B cell (primary cell): ENCODE measurements at regions not wholly inside any gene's neighbourhood (a gene's known extent, or its start where the extent isn't known, plus 50 kb on each side); places are given as distances from the start of the nearest gene placed in this dataset.

ENCODE experiments used
- ATAC-seq: fragments of 200-7000 bp; cut with Tn5 transposase; one replicate; pipeline ENCODE4 v1.10.0; 2021; ENCODE audit warnings: low read depth, mild to moderate bottlenecking, moderate number of reproducible peaks, moderate library complexity
- CTCF ChIA-PET: fragments of 350-600 bp; sonication (Branson Sonifier 250); formaldehyde crosslinking; loops from one replicate; lab custom pipeline; 2021; ENCODE audit warnings: antibody characterized with exemption, inconsistent platforms; lab: Charles Lee
- POLR2A ChIA-PET: fragments of 350-600 bp; sonication (Branson Sonifier 250); formaldehyde crosslinking; loops from one replicate; lab custom pipeline; 2021; ENCODE audit warnings: antibody characterized with exemption; lab: Charles Lee
- DNase-seq: peaks from one replicate; pipeline ENCODE4 v3.0.0; 2013
- H2AFZ ChIP-seq: 2 replicates; pipeline ENCODE4 v1.6.1; 2012; ENCODE audit warnings: mild to moderate bottlenecking, low read depth, low read length; ENCODE audit not compliant: insufficient read depth, poor library complexity, severe bottlenecking
- H3K27ac ChIP-seq, 2 donors: 1 replicate in 1 of 2; 2 replicates in 1 of 2; pipeline ENCODE4 v1.5.1; 2012 to 2013; ENCODE audit warnings: low read length in 2 of 2, mild to moderate bottlenecking in 2 of 2, moderate library complexity in 1 of 2
- H3K27me3 ChIP-seq, 4 experiments: fragments of 200-600 bp in 1 of 4; sonication (generic) in 1 of 4; replicated peaks in 1 of 4; 1 replicate in 2 of 4; 2 replicates in 2 of 4; pipeline versions ENCODE4 v1.6.1 to v1.7.0; 2013 to 2016; ENCODE audit warnings: low read length in 3 of 4, mild to moderate bottlenecking in 2 of 4, mixed read lengths in 1 of 4, moderate library complexity in 1 of 4; ENCODE audit not compliant: insufficient read depth in 4 of 4, control insufficient read depth in 3 of 4; ENCODE audit errors: control extremely low read depth in 1 of 4
- H3K36me3 ChIP-seq, 2 experiments: replicated peaks in 1 of 2; 1 replicate in 1 of 2; 2 replicates in 1 of 2; pipeline versions ENCODE4 v1.6.1 to v1.7.1; 2013; ENCODE audit warnings: low read length in 1 of 2; ENCODE audit not compliant: insufficient read depth in 2 of 2, control insufficient read depth in 1 of 2; ENCODE audit errors: control extremely low read depth in 1 of 2, extremely low read depth in 1 of 2
- H3K4me1 ChIP-seq, 2 donors: fragments of 200-600 bp in 1 of 2; sonication (generic) in 1 of 2; 1 replicate in 1 of 2; 2 replicates in 1 of 2; pipeline versions ENCODE4 v1.5.1 to v1.6.1; 2013 to 2017; ENCODE audit warnings: low read length in 2 of 2; ENCODE audit not compliant: control insufficient read depth in 2 of 2, insufficient read depth in 2 of 2
- H3K4me2 ChIP-seq: replicated peaks from 2 replicates; pipeline ENCODE3; 2012; ENCODE audit warnings: mild to moderate bottlenecking, low read depth, low read length; ENCODE audit not compliant: poor library complexity, severe bottlenecking
- H3K4me3 ChIP-seq, 5 experiments: fragments of 200-600 bp in 1 of 5; sonication (generic) in 1 of 5; 1 replicate in 3 of 5; 2 replicates in 2 of 5; pipeline versions ENCODE4 v1.5.1 to v1.7.0; 2011 to 2016; ENCODE audit warnings: low read length in 4 of 5, mild to moderate bottlenecking in 4 of 5, low read depth in 2 of 5, control low read depth in 1 of 5, moderate library complexity in 1 of 5; ENCODE audit not compliant: insufficient read depth in 1 of 5; ENCODE audit errors: control extremely low read depth in 1 of 5, extremely low read depth in 1 of 5
- H3K79me2 ChIP-seq: fragments of 200-600 bp; sonication (generic); one replicate; pipeline ENCODE4 v1.6.0; 2016; ENCODE audit warnings: low read length; ENCODE audit not compliant: control insufficient read depth, insufficient read depth
- H3K9ac ChIP-seq: fragments of 200-600 bp; sonication (generic); 2 replicates; pipeline ENCODE4 v1.6.1; 2017; ENCODE audit warnings: mild to moderate bottlenecking, low read length, moderate library complexity
- H3K9me3 ChIP-seq, 3 donors: one replicate each; pipeline versions ENCODE4 v1.6.1 to v1.7.1; 2013; ENCODE audit warnings: low read length in 2 of 3; ENCODE audit not compliant: control insufficient read depth in 2 of 3, insufficient read depth in 1 of 3; ENCODE audit errors: control extremely low read depth in 1 of 3
- H4K20me1 ChIP-seq: 2 replicates; pipeline ENCODE4 v1.6.0; 2012; ENCODE audit warnings: mild to moderate bottlenecking, low read length; ENCODE audit not compliant: insufficient read depth, control insufficient read depth, poor library complexity, severe bottlenecking
- H3K27ac Mint-ChIP-seq: one replicate; pipeline ENCODE4 v1.8.0; 2021; ENCODE audit warnings: mixed read lengths
- H3K27me3 Mint-ChIP-seq: one replicate; pipeline ENCODE4 v1.8.0; 2021; ENCODE audit warnings: mixed read lengths
- H3K4me1 Mint-ChIP-seq: one replicate; pipeline ENCODE4 v1.8.0; 2021; ENCODE audit warnings: mixed read lengths
- H3K4me3 Mint-ChIP-seq: one replicate; pipeline ENCODE4 v1.8.0; 2021; ENCODE audit warnings: mixed read lengths
- H3K9me3 Mint-ChIP-seq: one replicate; pipeline ENCODE4 v1.8.0; 2022; ENCODE audit warnings: mixed read lengths; ENCODE audit not compliant: insufficient read depth
- CTCF ChIP-seq: fragments of 200-600 bp; IDR thresholded peaks from one replicate; pipeline ENCODE4 v1.8.0; 2022; ENCODE audit warnings: antibody characterized with exemption, mild to moderate bottlenecking
- EZH2 ChIP-seq: IDR thresholded peaks from 2 replicates; pipeline ENCODE4 v1.6.1; 2012; ENCODE audit warnings: borderline replicate concordance, low read depth, mild to moderate bottlenecking, moderate library complexity, low read length; ENCODE audit not compliant: insufficient read depth, poor library complexity, severe bottlenecking
- WGBS: methylation state at CpG from one replicate; pipeline ENCODE4 v1.1.5; 2013; ENCODE audit warnings: missing lambda C conversion rate; ENCODE audit not compliant: insufficient coverage; 5-methylcytosine and 5-hydroxymethylcytosine counted together
- intact Hi-C: fragments of 100-400 bp; cut with micrococcal nuclease; formaldehyde crosslinking; loops from one replicate; pipeline ENCODE4 v1.10.0; 2022

DNA sequence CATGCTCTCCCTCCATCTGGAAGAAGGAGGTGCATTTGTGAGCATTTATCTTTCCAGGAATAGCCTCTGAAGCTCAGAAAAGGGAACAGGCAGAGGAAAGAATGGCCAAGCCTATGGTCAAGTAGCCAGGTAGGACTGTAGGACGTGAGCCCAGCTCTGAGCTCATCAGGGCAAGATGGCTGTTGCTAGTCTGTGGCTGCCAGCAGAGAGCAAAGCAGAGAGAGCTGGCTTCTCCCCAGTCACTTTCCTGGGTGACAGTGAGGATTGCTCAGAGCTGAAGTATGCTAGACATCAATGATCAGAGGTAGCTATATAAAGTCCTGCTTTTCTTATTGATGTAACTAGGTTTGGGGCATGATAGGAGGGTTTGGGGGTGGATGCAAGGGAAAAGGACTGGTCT lies 146.1 kb upstream of the SLC24A5 start:
- H3K27ac ChIP-seq, result no peak overlapping the region
- H3K4me3 ChIP-seq, result no peak overlapping the region
- 55% methylated on average over 1 of the region's 1 CpG for WGBS
- intact Hi-C loops, result no loop called here
- no peaks in the 10 kb centered on the region for H3K27me3 ChIP-seq
- ChIA-PET POLR2A (no interaction called here), CTCF (no interaction called here)
- H3K27me3 Mint-ChIP-seq, result peaks cover 13% of the 10 kb centered on the region
- no peak overlapping the region for H3K9ac ChIP-seq
- no peaks in the 10 kb centered on the region for H3K79me2 ChIP-seq
- no peaks in the 10 kb centered on the region for H3K36me3 ChIP-seq
- H3K4me2 ChIP-seq, result no peak overlapping the region
- H3K4me1 Mint-ChIP-seq, result no peaks in the 10 kb centered on the region
- no peak overlapping the region for H3K4me3 Mint-ChIP-seq
- no peaks in the 10 kb centered on the region for H3K4me1 ChIP-seq
- DNase-seq, result no peak
- H4K20me1 ChIP-seq, result no peaks in the 10 kb centered on the region
- no peak overlapping the region for H3K27ac Mint-ChIP-seq
- no peak for TF ChIP-seq CTCF
- TF ChIP-seq EZH2, result no peak
- peaks cover 3% of the 10 kb centered on the region for H3K9me3 Mint-ChIP-seq
- no peak for ATAC-seq
- no peaks in the 10 kb centered on the region for H3K9me3 ChIP-seq
- no peak overlapping the region for H2AFZ ChIP-seq

DNA sequence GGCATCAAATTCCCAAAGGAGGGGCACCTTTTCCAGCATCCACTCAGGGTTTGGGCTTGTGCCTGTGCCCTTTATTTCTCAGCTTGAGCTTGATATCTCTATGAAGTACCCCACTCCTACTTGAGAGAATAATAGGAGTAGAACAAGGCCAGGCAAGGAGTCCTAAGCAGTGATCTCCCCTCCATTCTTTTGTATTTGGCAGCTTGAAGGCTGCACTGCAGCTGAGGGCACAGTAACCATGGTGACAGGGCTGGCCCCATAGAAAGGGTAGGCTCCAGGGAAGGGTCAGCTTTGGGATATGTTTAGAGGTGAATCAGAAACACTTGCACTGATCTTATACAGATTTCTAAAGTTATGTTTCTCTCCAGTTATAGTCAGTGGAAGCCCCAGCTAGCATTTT lies 145.4 kb upstream of the SLC24A5 start:
- DNase-seq, result no peak
- H3K79me2 ChIP-seq, result no peaks in the 10 kb centered on the region
- TF ChIP-seq EZH2, result no peak
- TF ChIP-seq CTCF, result no peak
- Mint-ChIP-seq H3K4me3 (no peak overlapping the region), H3K4me1 (no peaks in the 10 kb centered on the region), H3K27ac (no peak overlapping the region), H3K27me3 (peaks cover 13% of the 10 kb centered on the region), H3K9me3 (peaks cover 3% of the 10 kb centered on the region)
- ChIA-PET POLR2A (no interaction called here), CTCF (no interaction called here)
- no peaks in the 10 kb centered on the region for H3K27me3 ChIP-seq
- no peak for ATAC-seq
- no peaks in the 10 kb centered on the region for H3K4me1 ChIP-seq
- no peaks in the 10 kb centered on the region for H3K9me3 ChIP-seq
- H3K27ac ChIP-seq, result no peak overlapping the region
- H2AFZ ChIP-seq, result no peak overlapping the region
- H4K20me1 ChIP-seq, result no peaks in the 10 kb centered on the region
- intact Hi-C loops, result no loop called here
- no peak overlapping the region for H3K9ac ChIP-seq
- no peaks in the 10 kb centered on the region for H3K36me3 ChIP-seq
- no peak overlapping the region for H3K4me3 ChIP-seq
- H3K4me2 ChIP-seq, result no peak overlapping the region
